ENCODE measurements at regions not wholly inside any gene's neighbourhood (a gene's known extent, or its start where the extent isn't known, plus 50 kb on each side); places are given as distances from the start of the nearest gene placed in this dataset.

DNA sequence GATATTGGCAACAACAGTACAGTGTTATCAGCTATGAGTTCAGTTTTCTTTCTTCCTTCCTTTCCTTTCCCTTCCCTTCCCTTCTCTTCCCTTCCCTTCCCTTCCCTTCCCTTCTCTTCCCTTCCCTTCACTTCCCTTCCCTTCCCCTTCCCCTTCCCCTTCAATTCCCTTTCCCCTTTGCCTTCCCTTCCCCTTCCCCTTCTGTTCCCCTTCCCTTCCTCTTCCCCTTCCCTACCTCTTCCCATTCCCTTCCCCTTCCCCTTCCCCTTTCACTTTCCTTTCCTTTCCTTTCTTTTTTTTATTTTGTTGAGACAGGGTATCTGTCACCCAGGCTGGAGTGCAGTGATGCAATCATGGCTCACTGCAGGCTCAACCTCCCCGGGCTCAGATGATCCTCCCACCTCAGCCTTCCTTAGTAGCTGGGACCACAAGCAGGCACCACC is 72.3 kb upstream of the CAPZB start (continued):
- TF ChIP-seq CBX3 (IDR thresholded peaks at IDR 0.05; ENCODE audit: borderline replicate concordance in 1 of 2, low read length in 2 of 2) (no peak), ARNT (IDR thresholded peaks at IDR 0.05) (no peak), NONO (IDR thresholded peaks at IDR 0.05; ENCODE audit: low read depth in 2 of 2, low read length in 1 of 2) (no peak), SPI1 (IDR thresholded peaks at IDR 0.05; ENCODE audit: borderline replicate concordance, low read depth, low read length) (no peak), ZC3H8 (IDR thresholded peaks at IDR 0.05) (no peak), GTF2E2 (tag; IDR thresholded peaks at IDR 0.05) (no peak), PHF8 (IDR thresholded peaks at IDR 0.05; ENCODE audit: borderline replicate concordance, low read length) (no peak), THRAP3 (IDR thresholded peaks at IDR 0.05; ENCODE audit: borderline replicate concordance) (no peak), ZNF766 (CRISPR knock-in tag; conservative IDR thresholded peaks at IDR 0.05) (no peak), HDAC8 (tag; IDR thresholded peaks at IDR 0.05) (no peak), ETV6 (IDR thresholded peaks at IDR 0.05; ENCODE audit: borderline replicate concordance in 1 of 2, low read depth in 2 of 2, low read length in 1 of 2) (peak in 1 of 2 experiments; percentile 38; a peak in 1 of 4 replicates), ETV6 (CRISPR knock-in tag; IDR thresholded peaks at IDR 0.05; ENCODE audit: borderline replicate concordance) (no peak), SIRT6 (IDR thresholded peaks at IDR 0.05; ENCODE audit: low read depth, low read length) (no peak), FUS (optimal IDR thresholded peaks at IDR 0.05; ENCODE audit: low read depth, low read length) (no peak), HNRNPH1 (optimal IDR thresholded peaks at IDR 0.05; ENCODE audit: low read depth, low read length) (no peak), SMARCA5 (IDR thresholded peaks at IDR 0.05) (peak; percentile 23; the same call in 1 of the 2 replicates), RFX1 (IDR thresholded peaks at IDR 0.05) (no peak)
- TF ChIP-seq, protein P1, sequence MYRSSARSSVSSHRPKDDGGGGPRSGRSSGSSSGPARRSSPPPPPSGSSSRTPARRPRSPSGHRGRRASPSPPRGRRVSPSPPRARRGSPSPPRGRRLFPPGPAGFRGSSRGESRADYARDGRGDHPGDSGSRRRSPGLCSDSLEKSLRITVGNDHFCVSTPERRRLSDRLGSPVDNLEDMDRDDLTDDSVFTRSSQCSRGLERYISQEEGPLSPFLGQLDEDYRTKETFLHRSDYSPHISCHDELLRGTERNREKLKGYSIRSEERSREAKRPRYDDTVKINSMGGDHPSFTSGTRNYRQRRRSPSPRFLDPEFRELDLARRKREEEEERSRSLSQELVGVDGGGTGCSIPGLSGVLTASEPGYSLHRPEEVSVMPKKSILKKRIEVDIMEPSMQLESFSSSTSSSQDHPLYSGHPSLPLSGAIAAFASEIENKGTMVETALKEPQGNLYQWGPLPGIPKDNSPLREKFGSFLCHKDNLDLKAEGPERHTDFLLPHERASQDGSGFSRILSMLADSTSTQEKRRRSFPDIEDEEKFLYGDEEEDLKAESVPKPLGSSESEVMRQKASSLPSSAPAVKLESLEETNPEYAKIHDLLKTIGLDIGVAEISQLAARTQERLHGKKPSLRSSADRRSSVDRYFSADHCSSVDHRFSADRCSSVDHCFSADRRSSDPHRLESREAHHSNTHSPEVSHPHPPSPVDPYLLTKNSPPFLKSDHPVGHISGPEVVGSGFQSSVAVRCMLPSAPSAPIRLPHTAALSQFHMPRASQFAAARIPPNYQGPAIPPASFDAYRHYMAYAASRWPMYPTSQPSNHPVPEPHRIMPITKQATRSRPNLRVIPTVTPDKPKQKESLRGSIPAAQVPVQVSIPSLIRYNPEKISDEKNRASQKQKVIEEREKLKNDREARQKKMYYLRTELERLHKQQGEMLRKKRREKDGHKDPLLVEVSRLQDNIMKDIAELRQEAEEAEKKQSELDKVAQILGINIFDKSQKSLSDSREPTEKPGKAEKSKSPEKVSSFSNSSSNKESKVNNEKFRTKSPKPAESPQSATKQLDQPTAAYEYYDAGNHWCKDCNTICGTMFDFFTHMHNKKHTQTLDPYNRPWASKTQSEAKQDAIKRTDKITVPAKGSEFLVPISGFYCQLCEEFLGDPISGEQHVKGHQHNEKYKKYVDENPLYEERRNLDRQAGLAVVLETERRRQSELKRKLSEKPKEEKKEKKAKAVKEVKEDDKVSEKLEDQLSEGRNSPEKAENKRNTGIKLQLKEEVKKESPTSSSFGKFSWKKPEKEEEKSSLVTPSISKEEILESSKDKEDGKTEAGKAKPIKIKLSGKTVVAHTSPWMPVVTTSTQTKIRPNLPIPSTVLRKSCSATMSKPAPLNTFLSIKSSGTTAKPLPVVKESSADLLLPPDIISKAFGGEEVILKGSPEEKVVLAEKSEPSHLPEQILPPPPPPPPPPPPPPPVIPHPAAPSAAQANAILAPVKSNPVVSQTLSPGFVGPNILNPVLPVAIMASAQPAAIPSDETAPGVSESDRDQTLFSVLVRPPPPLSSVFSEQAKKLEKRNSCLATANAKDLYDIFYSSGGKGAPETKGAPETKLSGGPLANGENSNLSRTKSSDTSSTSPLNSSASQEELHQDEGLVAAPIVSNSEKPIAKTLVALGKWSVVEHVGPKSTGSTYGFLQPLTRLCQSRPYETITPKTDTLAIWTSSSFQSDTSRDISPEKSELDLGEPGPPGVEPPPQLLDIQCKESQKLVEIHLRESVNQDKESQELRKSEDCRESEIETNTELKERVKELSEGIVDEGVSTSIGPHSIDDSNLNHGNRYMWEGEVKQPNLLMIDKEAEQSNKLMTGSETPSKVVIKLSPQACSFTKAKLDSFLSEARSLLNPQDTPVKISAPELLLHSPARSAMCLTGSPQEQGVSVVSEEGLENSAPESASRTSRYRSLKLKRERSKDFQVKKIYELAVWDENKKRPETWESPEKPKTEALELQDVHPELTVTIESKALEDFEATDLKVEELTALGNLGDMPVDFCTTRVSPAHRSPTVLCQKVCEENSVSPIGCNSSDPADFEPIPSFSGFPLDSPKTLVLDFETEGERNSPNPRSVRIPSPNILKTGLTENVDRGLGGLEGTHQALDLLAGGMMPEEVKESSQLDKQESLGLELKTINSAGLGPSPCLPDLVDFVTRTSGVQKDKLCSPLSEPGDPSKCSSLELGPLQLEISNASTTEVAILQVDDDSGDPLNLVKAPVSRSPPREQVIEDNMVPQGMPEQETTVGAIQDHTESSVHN (IDR thresholded peaks at IDR 0.05; ENCODE audit: borderline replicate concordance in 1 of 2, low read depth in 1 of 2), result peak in 1 of 2 experiments; percentile 62; a peak in 1 of 4 replicates
- TF ChIP-seq, protein P2, sequence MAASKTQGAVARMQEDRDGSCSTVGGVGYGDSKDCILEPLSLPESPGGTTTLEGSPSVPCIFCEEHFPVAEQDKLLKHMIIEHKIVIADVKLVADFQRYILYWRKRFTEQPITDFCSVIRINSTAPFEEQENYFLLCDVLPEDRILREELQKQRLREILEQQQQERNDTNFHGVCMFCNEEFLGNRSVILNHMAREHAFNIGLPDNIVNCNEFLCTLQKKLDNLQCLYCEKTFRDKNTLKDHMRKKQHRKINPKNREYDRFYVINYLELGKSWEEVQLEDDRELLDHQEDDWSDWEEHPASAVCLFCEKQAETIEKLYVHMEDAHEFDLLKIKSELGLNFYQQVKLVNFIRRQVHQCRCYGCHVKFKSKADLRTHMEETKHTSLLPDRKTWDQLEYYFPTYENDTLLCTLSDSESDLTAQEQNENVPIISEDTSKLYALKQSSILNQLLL (CRISPR knock-in tag; IDR thresholded peaks at IDR 0.05; ENCODE audit: borderline replicate concordance), result no peak
- TF ChIP-seq, protein P3, sequence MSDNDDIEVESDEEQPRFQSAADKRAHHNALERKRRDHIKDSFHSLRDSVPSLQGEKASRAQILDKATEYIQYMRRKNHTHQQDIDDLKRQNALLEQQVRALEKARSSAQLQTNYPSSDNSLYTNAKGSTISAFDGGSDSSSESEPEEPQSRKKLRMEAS (CRISPR knock-in tag; IDR thresholded peaks at IDR 0.05), result no peak
